Transverse colon (tissue), 4 donors: ENCODE measurements at regions not wholly inside any gene's neighbourhood (a gene's known extent, or its start where the extent isn't known, plus 50 kb on each side); places are given as distances from the start of the nearest gene placed in this dataset.
"Not testable (repeated sequence)": the region's sequence is repeated elsewhere in the genome, so short reads cannot be mapped to it uniquely, and the experiment has no call there.

Experiments used
- CTCF ChIP-seq, 5 experiments: fragments of 200-600 bp in 3 of 5; fragments of 450-650 bp in 2 of 5; sonication (generic) in 3 of 5; IDR thresholded peaks; 1 replicate in 2 of 5; 2 replicates in 3 of 5; pipeline ENCODE4 v1.5.1; 2016 to 2017; ENCODE audit warnings: antibody characterized with exemption in 5 of 5, inconsistent platforms in 3 of 5, mild to moderate bottlenecking in 2 of 5, moderate library complexity in 1 of 5
- POLR2A ChIP-seq: fragments of 450-650 bp; IDR thresholded peaks from one replicate; pipeline ENCODE4 v1.6.1; 2016; ENCODE audit warnings: antibody characterized with exemption, mild to moderate bottlenecking, moderate library complexity
- POLR2AphosphoS5 ChIP-seq, 3 donors: sonication (generic); formaldehyde crosslinking; IDR thresholded peaks; one replicate each; pipeline ENCODE4 v1.6.1; 2016; ENCODE audit warnings: antibody characterized with exemption in 3 of 3

DNA sequence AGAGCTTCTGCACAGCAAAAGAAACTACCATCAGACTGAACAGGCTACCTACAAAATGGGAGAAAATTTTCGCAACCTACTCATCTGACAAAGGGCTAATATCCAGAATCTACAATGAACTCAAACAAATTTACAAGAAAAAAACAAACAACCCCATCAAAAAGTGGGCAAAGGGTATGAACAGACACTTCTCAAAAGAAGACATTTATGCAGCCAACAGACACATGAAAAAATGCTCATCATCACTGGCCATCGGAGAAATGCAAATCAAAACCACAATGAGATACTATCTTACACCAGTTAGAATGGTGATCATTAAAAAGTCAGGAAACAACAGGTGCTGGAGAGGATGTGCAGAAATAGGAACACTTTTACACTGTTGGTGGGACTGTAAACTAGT, 179.4 kb upstream of the JUN start:
- TF ChIP-seq CTCF (IDR thresholded peaks at IDR 0.05); POLR2A; POLR2AphosphoS5 (IDR thresholded peaks at IDR 0.05): not testable (repeated sequence)
